GM19395 (cell line): ENCODE measurements at regions not wholly inside any gene's neighbourhood (a gene's known extent, or its start where the extent isn't known, plus 50 kb on each side); places are given as distances from the start of the nearest gene placed in this dataset.

Source experiments
- ATAC-seq: cut with Tn5 transposase; IDR thresholded peaks from one replicate; pipeline ENCODE4 v1.9.1; 2021; ENCODE audit warnings: mild to moderate bottlenecking, moderate library complexity; ENCODE audit not compliant: unreplicated experiment

- ATAC-seq, result no peak
These were observed 327.4 kb upstream of the SHH start for GRCh38 chr7:156139633-156140032.

- ATAC-seq, result no peak
These were observed 326.8 kb upstream of the SHH start for GRCh38 chr7:156139112-156139511.

DNA sequence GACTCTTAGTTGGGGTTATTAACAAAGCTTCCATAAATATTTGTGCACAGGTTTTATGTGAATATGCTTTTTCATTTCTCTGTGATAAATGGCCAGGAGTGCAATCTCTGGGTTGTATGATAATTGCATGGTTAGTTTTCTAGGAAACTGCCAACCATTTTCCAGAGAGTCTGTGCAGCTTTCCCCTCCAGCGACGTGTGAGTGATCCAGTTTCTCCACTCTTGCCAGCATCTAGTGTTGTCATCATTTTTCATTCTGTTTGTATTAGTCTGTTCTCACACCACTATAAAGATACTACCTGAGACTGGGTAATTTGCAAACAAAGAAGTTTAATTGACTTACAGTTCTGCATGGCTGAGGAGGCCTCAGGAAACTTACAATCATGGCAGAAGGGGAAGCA, 319.6 kb upstream of the SHH start:
- no peak for ATAC-seq

- no peak for ATAC-seq
These were observed 317.3 kb upstream of the SHH start for GRCh38 chr7:156129522-156129921.

DNA sequence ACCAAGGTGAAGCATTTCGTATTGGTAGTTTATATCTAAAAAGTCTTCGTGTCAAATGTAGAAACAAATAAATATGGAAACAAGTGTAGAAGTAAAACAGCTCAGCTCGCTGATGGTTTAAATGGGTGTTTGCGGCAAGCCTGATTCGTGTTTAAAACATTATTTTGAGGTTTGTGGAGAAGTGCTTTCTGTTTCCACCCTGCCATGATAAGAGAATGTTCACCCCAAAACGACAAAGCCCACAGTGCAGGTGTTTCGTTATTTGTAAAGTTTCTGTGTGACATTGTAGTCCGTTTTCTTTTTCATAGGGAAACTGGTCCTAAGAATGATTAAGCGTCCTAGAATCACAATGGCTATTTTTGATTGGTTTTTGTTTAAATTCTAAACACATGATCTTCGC, 316.2 kb upstream of the SHH start:
- no peak for ATAC-seq

DNA sequence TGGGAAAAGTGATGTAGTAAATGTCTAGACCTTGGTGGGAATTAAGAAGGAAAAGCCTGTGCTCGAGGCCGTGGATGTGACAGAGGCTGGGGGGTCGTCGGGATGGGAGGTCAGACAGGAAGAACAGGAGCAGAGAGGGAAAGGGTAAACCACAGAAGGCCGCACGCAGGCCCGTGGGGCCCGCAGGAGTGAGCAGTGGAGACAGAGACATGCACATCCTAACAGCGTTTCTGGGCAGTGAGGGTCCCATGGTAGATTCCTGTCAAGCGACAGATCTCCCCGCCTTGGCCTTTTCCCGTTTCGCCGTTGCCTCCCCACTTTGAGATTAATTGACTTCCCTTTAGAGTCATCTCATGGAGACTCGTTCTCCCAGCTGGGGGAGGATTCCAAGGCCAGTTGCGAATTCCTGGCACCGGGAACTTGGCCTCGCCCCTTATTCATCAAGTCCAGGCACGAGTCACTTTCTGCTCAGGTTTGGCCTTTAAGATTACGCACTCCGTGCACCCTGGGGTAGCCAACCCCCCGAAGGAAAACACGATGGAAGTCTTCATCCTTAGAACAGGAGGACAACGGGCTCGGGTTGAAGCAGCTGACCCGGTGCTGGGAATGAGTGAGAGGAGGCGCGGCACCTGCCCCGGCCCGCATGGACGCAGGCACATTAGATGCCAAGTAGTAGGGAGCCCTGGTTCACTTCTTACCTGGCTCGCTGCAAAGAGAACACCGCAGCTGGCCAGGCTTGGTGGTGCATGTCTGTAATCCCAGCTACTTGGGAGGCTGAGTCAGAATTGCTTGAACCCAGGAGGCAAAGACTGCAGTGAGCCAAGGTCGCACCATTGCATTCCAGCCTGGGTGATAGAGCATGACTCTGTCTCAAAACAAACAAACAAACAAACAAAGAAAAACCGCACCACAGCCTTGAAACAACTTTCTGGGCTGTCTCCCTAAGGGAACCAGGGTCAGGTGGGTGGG, 315.2 kb upstream of the SHH start:
- no peak for ATAC-seq

GRCh38 chr7:156125841-156126730, 313.8 kb upstream of the SHH start:
- no peak for ATAC-seq

DNA sequence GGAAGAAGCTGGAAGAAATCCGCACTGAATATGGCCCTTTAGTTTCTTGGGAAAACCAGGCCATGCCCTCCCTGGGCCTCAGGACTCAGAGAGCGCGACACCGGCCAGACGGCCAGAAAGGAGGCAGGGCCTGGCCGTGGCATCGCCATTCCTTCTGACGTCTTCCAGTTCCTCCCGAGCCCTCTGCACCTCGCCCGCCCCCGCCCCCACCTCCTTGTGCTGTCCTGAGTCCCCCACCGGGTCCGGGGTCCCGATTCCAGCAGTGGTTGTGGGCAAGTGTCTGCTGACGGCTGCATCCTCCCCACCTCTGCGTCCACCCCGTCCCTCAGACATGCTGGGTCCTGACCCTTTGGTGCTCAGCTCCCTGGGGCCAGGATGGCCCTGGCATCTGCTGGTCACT, 312.1 kb upstream of the SHH start:
- no peak for ATAC-seq

DNA sequence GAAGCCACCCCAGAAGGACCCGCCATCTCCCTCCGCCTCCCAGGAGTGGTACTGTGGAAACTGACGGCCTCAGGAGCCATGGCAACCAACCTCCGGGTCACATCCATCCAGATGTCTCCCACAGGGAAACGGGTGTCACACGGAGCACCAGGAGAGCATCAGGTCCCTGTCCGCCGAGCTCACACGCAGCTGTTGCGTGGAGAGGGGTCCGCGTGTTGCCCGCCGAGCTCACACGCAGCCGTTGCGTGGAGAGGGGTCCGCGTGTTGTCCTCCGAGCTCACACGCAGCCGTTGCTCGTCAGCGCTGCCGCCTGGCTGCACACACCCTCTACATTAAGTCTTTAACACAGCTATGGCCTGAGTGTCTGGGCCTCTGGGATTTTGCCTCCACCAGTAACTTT, 311.1 kb upstream of the SHH start:
- ATAC-seq, result no peak

- ATAC-seq, result no peak
These were observed 310.6 kb upstream of the SHH start for GRCh38 chr7:156122752-156123354.

DNA sequence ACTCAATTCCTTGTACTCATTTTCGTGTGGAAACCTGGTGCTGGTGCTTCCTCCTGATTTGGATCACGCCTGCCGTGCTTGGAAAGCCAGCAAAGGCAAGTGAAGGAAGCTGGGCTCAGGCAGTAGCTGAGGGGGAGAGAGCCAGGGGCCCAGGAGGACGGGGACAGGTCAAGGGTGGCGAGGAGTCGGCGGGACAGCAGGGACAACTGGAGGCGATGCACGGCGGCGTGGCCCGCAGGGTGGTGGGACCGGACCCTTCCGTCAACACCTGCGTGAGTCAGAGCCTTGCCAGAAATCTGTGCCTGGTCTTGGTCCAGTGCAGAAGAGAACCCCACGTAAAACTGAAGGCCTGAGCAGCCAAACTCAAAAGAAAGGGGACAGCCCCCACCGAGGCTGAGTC, 309.7 kb upstream of the SHH start:
- no peak for ATAC-seq

DNA sequence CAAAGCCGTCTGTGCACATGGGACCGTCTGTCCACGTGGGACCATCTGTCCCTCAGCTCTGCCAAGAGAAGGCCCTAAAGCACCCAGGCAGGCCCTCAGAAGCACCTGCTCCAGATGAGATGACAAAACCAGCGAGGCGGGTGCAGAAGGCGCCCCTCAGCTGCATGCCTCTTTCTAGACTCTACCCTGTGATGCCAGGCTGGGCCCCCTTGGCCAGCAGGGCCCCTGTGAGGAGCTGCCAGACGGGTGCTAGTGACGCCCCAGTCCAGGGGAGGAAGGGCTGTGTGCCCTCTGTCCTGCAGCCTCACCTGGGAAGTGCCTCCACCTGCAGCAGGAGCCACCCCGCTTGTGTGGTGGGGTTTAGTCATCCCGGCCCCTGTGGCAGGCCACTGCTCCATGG, 309.2 kb upstream of the SHH start:
- no peak for ATAC-seq

GRCh38 chr7:156120552-156120951, 308.3 kb upstream of the SHH start:
- no peak for ATAC-seq

DNA sequence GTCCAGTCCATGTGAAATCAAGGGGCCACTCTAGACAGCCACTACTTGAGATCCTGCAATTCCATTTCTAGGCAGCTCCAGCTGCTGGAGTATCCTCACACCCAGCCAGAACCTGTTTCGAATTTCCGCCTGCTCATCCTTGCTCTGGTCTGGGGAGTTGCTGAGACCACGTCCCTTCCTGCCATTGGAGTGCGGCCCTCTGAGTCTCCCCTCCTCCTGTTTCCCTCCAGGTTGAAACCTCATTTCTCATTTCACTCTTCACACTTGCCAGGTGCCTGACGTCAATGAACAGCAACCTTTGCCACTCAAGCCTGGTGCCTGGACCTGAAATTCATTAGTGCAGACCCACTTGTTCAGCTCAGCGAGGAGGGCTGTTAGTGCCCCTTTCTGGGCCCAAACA, 307.5 kb upstream of the SHH start:
- no peak for ATAC-seq

DNA sequence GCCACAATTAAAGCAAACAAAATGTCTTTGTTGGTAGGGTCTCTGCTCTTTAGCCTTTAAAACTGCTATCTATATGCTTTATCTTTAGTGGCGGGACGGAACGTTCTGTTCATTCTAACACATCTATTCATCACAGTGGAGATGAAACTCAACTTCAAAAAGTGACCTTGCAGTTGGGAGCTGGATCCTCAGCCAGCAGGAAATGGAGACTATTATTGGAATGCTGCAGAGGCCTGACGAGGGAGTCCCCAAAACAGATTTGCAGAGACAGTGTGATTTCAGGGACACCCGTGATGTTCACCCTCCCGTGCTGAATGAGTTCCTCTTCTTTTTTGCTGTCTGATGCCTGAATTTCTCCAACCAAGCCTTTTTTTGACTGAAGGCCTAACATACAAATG, 306.0 kb upstream of the SHH start:
- no peak for ATAC-seq

DNA sequence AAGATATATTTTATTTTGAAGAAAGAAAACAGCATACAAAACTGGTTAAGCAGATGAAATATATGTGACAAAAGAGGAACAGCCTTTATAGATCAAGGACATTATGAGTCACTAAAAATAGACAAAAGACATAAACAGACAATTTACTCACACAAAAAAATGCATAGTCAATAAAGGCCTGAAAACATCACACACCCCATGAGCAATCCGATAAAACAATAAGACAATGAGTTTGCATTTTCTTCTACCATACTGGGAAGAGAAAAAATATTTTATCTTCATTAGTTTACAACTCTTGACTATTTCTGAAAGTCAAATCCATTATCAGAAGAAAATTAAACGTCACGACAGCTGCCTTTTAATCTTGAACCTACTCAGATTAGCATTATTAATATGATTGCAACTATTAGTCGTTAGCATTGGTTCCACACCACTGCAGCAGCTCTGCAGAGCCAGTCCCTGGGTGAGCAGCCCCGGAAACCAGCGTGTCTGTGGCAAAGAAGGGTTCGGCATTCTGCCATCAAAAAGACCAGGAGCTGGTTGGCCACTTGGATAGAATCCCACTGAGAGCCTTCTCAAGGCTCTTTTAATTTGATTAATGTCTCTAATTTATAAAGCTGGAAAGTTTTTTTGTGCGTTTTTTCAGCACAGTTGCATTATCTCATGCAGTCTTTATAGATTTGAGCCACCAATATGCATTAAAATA, 305.4 kb upstream of the SHH start:
- ATAC-seq, result no peak

DNA sequence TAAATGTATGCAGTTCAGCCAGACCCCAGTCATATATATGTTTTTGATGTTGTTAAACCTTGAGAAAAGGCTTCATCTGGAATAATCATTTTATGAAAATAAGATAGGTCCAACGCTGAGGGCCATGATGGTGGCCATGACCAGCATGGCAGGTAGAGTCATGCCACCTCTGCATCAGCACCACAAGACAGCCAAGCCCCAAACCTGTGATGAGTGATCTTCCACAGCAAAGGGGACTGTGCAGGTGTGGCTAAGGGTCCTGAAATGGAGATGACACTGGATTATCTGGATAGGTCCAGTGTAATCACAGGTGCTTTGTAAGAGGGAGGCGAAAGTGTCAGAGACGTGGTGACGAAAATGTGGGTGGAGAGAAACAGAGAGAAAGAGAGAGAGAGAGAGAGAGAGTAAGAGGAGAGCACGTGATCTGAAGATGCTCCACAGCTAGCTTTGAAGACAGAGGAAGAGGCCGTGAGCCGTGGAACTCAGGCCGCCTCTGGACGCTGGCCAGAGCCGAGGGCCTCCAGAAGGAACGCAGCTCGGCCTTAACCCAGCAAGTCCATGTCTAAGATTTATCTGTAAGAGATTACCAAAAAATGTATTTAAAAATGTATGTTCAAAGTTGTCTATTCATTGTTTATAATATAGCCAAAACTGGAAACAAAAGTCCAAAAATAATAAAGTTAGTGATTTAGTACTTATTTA, 304.4 kb upstream of the SHH start:
- ATAC-seq, result no peak

DNA sequence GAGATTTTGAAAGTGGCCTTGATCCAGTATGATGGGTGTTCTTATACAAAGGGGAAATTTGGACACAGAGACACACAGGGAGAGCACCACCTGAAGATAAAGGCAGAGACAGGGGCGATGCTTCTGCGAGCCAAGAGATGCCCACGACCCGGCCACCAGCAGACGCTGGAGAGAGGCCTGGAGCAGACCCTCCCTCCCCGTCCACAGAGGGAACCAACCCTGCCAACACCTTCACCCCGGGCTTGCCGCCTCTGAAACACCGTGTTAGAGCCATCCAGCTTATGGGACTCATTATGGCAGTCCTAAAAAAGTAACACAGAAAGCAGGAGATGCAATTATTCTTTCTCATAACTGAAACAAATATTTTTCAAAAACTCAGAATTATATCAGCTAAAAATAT, 303.3 kb upstream of the SHH start:
- no peak for ATAC-seq

DNA sequence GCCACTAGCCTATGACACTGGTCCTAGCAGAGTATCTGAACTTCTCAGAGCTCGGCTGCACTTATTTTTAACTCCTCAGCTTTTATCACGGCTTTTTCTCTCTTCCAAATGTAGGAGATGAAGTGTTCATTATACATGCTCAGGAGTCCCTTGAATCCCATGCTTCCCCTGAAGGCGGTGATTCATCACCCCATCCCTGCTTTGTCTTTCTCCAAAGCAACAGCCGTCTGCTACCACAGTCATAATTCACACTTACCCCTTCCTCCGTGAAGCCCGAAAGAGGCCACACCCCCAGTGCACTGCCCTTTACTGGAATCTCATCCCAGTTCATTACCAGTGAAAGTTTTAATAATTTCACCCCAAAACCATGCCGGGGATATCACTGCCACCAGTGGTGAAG, 301.5 kb upstream of the SHH start:
- ATAC-seq, result no peak

- no peak for ATAC-seq
These were observed 297.7 kb upstream of the SHH start for GRCh38 chr7:156109988-156110387.
